ENCODE measurements at regions not wholly inside any gene's neighbourhood (a gene's known extent, or its start where the extent isn't known, plus 50 kb on each side); places are given as distances from the start of the nearest gene placed in this dataset.

DNA sequence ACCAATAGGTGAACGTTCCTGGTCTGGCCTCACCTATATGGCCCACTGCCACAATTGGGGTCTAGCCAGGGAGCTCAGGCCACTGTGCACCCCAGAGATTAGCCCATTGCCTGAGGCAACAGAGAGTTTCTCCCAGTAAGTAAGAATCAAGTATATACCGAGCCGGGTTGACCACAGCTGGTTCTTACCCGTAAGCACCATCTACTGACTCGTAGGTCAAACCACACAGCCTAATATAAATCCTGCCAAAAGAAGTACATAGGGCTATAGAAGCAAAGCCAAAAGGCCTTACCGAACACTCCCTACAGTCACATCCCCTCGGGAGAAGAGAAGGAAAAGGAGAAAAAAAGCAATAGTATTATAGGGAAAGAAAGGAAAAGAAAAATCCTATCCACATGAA lies 463.6 kb upstream of the GJE1 start:
- Histone ChIP-seq H3K4me1 (replicated peaks; ENCODE audit: insufficient read depth) (no peaks in the 10 kb centered on the region), H3K79me2 (ENCODE audit: low read depth) (no peaks in the 10 kb centered on the region), H3K36me3 (ENCODE audit: low read depth) (no peaks in the 10 kb centered on the region), H3K4me3 (no peak overlapping the region), H3K4me2 (no peak overlapping the region), H3K9me2 (ENCODE audit: insufficient read depth) (no peaks in the 10 kb centered on the region), H3K27me3 (ENCODE audit: insufficient read depth, low read depth) (no peaks in the 10 kb centered on the region), H2AFZ (no peak overlapping the region), H3K9me3 (ENCODE audit: insufficient read depth, low read depth) (no peaks in the 10 kb centered on the region), H3K27ac (no peak overlapping the region), H4K20me1 (ENCODE audit: insufficient read depth) (no peaks in the 10 kb centered on the region), H3F3A (ENCODE audit: insufficient read depth, low read depth) (no peaks in the 10 kb centered on the region)
- intact Hi-C loops (cut with micrococcal nuclease; ENCODE audit: unreplicated experiment) = no loop called here
- CTCF ChIA-PET = no interaction called here
- no TSS peak for BruUV-seq (replicated peaks)
- POLR2A ChIA-PET (ENCODE audit: unreplicated experiment) = no interaction called here
- DNase-seq = no peak
- TF ChIP-seq EZH2 (IDR thresholded peaks at IDR 0.05; ENCODE audit: low read depth) = no peak
- TF ChIP-seq, protein P1, sequence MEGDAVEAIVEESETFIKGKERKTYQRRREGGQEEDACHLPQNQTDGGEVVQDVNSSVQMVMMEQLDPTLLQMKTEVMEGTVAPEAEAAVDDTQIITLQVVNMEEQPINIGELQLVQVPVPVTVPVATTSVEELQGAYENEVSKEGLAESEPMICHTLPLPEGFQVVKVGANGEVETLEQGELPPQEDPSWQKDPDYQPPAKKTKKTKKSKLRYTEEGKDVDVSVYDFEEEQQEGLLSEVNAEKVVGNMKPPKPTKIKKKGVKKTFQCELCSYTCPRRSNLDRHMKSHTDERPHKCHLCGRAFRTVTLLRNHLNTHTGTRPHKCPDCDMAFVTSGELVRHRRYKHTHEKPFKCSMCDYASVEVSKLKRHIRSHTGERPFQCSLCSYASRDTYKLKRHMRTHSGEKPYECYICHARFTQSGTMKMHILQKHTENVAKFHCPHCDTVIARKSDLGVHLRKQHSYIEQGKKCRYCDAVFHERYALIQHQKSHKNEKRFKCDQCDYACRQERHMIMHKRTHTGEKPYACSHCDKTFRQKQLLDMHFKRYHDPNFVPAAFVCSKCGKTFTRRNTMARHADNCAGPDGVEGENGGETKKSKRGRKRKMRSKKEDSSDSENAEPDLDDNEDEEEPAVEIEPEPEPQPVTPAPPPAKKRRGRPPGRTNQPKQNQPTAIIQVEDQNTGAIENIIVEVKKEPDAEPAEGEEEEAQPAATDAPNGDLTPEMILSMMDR (conservative IDR thresholded peaks at IDR 0.05) = no peak

DNA sequence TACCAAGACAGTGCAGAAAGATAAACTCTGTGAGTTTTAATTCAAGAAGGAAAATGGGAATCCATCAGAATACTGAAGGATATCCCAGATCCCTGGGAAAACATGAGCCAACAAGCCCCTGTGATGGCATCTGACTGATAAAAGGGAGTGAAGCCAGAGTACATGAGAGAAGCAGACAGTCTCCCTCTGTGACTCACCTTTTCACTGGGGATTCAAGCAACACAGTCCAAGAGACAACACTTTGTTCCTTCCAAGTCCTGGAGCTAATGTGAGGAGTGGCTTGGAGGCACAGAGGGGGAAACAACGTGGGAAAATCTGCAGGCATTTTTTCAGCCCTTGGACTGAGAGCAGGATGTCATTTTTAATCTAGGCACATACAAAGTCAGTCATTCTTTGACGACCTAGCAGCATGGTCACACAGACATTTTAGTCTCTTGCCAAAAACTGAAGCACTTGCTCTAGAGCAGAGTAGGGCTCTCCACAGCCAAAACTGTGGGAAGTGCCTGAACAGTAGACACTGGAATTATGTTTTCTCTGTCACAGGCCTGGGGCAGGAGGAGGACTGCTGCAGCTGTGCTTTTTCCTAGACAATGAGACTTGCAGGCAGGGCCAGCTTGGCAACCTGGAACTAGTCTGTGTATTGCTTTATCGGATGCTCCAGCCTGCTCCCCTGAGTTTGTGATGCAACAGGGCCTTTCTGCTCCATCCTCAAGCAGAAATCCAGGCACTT lies 465.0 kb upstream of the GJE1 start:
- H3K4me3 ChIP-seq = no peak overlapping the region
- no peaks in the 10 kb centered on the region for H3K9me3 ChIP-seq (ENCODE audit: insufficient read depth, low read depth)
- no peaks in the 10 kb centered on the region for H3K79me2 ChIP-seq (ENCODE audit: low read depth)
- DNase-seq = no peak
- H3K36me3 ChIP-seq (ENCODE audit: low read depth) = no peaks in the 10 kb centered on the region
- H3K4me1 ChIP-seq (replicated peaks; ENCODE audit: insufficient read depth) = no peaks in the 10 kb centered on the region
- no peaks in the 10 kb centered on the region for H3K27me3 ChIP-seq (ENCODE audit: insufficient read depth, low read depth)
- H3F3A ChIP-seq (ENCODE audit: insufficient read depth, low read depth) = no peaks in the 10 kb centered on the region
- H2AFZ ChIP-seq = peak overlapping the region; percentile 57; the same call in 1 of the 2 replicates
- ChIA-PET POLR2A (ENCODE audit: unreplicated experiment) (no interaction called here), CTCF (no interaction called here)
- H4K20me1 ChIP-seq (ENCODE audit: insufficient read depth) = no peaks in the 10 kb centered on the region
- BruUV-seq (replicated peaks) = no TSS peak
- H3K27ac ChIP-seq = no peak overlapping the region
- H3K4me2 ChIP-seq = no peak overlapping the region
- intact Hi-C loops (cut with micrococcal nuclease; ENCODE audit: unreplicated experiment) = no loop called here
- H3K9me2 ChIP-seq (ENCODE audit: insufficient read depth) = no peaks in the 10 kb centered on the region
- TF ChIP-seq EZH2 (IDR thresholded peaks at IDR 0.05; ENCODE audit: low read depth) = no peak
- TF ChIP-seq, protein P1 (conservative IDR thresholded peaks at IDR 0.05) = no peak

DNA sequence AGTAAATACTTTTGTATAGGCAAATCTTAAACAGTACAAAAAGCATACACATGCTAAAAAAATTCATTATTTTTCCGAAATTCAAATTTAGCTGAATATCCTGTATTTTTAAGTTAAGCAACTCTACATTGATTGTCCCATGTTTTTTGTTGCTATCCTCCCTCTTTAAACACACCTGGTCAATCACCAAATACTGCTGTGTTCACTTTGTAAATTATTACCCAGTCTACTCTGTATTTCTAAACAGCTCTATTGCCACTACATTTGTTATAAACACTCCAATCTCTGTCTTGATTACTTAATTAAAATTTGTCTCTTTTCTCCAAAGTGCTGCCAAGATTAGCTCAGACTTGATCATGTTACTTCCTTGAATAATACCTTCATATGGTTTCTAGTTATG lies 466.5 kb upstream of the GJE1 start:
- Histone ChIP-seq H3K4me3 (no peak overlapping the region), H3F3A (ENCODE audit: insufficient read depth, low read depth) (no peaks in the 10 kb centered on the region), H3K27me3 (ENCODE audit: insufficient read depth, low read depth) (no peaks in the 10 kb centered on the region), H3K4me2 (no peak overlapping the region), H3K4me1 (replicated peaks; ENCODE audit: insufficient read depth) (no peaks in the 10 kb centered on the region), H2AFZ (no peak overlapping the region), H3K9me3 (ENCODE audit: insufficient read depth, low read depth) (no peaks in the 10 kb centered on the region), H3K9me2 (ENCODE audit: insufficient read depth) (no peaks in the 10 kb centered on the region; the same call in 1 of the 2 replicates), H3K36me3 (ENCODE audit: low read depth) (no peaks in the 10 kb centered on the region), H4K20me1 (ENCODE audit: insufficient read depth) (no peaks in the 10 kb centered on the region), H3K27ac (no peak overlapping the region), H3K79me2 (ENCODE audit: low read depth) (no peaks in the 10 kb centered on the region)
- ChIA-PET POLR2A (ENCODE audit: unreplicated experiment) (no interaction called here), CTCF (no interaction called here)
- TF ChIP-seq EZH2 (IDR thresholded peaks at IDR 0.05; ENCODE audit: low read depth) = no peak
- TF ChIP-seq, protein P1 (conservative IDR thresholded peaks at IDR 0.05) = no peak
- DNase-seq = no peak
- no TSS peak for BruUV-seq (replicated peaks)
- intact Hi-C loops (cut with micrococcal nuclease; ENCODE audit: unreplicated experiment) = no loop called here

Measured in PC-9 (cell line).